ENCODE measurements at regions not wholly inside any gene's neighbourhood (a gene's known extent, or its start where the extent isn't known, plus 50 kb on each side); places are given as distances from the start of the nearest gene placed in this dataset.
"Not testable (repeated sequence)": the region's sequence is repeated elsewhere in the genome, so short reads cannot be mapped to it uniquely, and the experiment has no call there.

DNA sequence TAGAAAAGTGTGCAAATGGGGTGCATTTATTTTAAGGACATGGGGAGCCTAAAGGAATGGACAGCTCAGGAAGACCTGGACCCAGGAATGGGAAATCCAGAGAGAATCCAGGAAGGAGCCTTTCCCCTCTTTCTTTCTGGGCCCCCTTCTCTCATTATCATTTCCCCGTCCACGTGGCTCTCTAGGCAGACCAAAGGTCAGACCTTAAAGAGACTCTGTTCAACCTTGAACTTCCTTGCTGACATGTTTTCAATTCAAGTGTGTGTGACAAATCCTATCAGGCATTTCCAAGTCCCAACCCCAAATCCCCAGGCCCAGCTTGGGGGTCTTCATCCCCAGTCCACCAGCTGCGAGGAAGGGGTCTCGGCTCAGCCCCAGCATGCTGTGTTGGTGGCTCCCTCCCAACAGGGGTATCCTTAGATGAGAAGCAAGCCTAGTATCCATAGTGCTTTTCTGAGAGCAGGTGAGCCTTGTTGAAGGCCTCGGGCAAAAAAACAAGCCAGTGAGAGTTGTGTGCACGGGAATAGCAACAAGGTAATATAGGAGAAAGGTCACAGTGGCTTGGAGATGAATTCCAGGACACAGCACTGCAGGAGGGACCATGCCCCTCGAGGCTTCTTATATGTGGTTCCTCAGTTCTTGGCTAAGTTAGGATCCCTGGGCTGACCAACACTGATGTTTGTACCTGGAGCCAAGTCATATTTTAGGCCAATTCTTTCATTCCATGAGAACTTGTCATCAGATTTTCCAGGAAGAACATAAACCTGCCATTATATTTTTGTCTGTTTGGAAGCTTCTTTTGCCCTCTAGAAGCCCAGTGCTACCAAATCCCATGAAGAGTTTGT, 130.0 kb downstream of the ASB7 start:
- ATAC-seq: peak in 1 of 2 donors; percentile 13
- DNase-seq: no peak
- intact Hi-C loops (cut with DNase I): no loop called here

DNA sequence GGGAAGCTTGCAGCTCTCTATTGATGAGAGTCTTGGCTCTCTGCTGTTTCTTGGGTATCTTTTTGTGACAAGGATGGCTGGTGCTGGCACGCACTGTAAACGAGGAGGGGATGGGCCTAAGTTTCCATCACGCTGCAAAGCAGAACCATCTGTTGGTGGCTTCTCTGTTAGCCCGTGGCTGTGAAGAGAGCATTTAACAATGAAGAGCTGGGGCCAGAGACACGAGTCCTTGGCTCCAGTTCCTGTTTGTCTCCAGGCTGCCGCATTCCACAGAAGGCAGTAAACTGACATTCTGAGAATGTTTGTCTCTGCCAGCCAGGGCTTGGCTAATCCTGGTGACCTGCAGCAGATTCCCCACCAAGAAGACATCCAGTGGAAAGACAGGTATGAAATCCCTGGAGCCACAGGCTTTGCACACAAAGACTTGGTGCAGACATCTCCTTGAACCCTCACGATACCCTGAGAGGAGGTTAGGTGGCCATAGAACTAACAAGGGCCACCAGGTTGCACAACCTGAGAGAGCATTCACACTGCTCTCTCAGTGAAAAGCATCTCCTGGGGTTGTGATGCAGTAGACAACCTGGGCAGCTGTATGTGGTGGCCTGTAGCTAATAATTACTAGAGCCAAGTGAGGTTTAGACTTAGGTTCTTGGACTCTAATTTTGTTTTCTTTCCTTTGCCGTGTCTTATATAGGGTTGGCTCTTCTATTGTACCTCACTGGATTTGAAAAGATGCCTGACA, 130.9 kb downstream of the ASB7 start:
- DNase-seq: no peak
- intact Hi-C loops (cut with DNase I): no loop called here
- peak; percentile 32 to 44 for ATAC-seq

DNA sequence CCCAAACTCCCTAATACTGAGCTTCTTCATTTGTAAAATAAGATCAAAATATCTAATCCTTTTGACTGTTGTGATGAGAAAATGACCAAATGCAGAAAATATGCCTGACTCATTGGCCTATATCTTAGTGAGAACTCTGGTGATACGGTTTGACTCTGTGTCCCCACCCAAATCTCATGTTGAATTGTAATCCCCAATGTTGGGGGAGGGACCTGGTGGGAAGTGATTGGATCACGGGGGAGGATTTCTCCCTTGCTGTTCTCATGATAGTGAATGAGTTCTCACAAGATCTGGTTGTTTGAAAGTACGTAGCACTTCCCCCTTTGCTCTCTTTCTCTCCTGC, 131.4 kb downstream of the ASB7 start:
- peak in 1 of 2 donors; percentile 38 for ATAC-seq
- DNase-seq; intact Hi-C loops (cut with DNase I): not testable (repeated sequence)

DNA sequence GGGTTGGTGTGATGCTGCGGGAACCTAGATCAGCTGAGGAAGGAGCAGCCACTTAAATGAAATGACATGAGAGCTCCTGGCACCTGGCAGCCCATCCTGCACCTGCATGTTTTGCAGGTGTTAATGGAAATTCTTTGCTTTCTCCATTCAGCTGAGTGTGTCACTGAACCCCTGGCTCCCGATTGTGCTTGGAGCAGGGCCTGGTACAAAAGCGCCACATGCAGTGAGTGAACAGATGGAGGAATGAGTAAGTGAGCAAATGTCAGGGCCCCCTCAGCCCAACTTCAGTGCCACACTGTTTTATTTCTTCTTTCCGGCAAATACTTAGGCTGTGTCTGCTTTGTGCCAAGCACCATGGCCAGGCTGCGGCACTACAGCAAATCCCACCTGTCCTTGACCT, 132.2 kb downstream of the ASB7 start:
- intact Hi-C loops (cut with DNase I): no loop called here
- ATAC-seq (no peak), DNase-seq (no peak)

DNA sequence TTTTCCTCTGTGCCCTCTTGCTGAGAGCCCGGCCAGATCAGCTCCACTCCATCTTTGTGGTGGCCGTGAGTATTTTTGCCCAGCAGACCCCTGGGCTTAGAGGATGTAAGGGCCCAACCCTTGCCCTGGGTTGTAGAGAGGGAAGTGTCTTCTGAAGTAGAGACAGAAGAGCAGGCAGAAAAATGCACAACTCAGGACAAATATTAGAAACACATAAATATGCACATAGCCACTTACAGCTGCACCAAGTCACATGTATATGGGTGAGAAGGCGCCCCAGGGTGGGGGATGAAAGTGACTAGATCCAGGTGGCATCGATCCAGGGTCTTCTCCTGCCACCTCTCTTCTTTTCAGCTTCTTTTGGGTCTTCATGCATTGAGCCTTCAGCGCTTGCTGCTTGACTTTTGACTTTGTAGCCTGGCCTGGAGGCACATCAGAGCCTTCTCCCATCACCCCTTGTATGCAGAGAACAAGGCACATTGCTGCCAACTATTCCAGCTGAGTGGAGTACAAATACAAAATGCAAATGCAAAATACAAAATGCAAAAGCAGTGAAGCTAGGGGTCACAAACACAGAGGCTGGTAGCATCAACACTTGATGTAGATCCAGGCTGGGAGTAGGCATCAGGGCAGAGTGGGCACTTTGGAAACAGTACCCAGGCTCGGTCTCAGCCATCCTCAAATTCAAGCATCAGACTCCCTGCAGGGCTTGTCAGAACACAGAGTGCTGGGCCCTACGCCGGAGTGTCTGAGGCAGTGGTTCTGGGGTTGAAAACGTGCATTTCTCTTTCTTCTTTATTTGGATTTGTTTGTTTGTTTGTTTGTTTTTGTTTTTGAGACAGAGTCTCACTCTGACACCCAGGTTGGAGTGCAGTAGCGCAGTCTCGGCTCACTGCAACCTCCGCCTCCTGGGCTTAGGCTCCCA, 133.0 kb downstream of the ASB7 start:
- DNase-seq (no peak), ATAC-seq (no peak)
- intact Hi-C loops (cut with DNase I): no loop called here

- intact Hi-C loops (cut with DNase I): no loop called here
- DNase-seq (no peak), ATAC-seq (no peak)
Observed at GRCh38 chr15:100737214-100737613, 134.8 kb downstream of the ASB7 start.

DNA sequence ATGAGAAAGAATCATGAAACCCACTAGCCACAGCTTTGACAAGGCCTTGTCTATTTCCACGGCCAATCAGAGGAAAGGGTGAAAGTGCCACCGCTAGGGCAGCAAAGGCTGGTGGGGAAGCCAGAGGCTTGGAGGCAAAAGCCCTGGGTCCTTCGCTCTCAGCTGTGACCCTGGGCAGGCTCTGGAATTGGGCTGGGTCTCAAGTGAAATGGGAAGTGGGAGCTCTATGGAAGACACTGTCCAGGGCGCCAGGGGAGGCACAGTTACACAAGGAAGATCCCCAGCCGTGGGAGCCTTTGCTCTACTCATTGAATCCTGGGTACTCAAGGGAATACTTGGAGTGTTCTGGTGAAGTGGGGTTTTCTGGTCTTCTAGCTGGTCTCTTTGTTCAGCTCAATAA, 136.2 kb downstream of the ASB7 start:
- intact Hi-C loops (cut with DNase I): no loop called here
- ATAC-seq (no peak), DNase-seq (no peak)

DNA sequence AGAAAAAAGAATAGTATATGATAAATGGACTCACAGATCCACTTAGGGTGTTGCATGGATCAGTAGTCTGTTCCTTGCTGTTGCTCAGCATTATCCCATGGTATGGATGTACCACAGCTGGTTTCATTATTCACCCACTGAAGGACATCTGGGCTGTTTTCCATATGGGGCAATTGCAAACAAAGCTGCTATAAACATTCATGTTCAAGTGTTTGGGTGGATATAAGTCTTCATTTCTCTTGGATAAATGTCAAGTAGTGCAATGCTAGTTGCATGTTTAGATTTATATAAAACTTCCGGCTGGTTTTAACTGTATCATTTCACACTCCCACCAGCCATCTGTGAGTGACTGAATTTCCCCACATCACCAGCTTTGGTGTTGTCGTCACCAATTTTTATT, 137.7 kb downstream of the ASB7 start:
- ATAC-seq: no peak
- DNase-seq: no peak
- intact Hi-C loops (cut with DNase I): no loop called here

GRCh38 chr15:100751585-100751984, 128.0 kb upstream of the ALDH1A3 start:
- no peak for DNase-seq
- intact Hi-C loops (cut with DNase I): no loop called here
- ATAC-seq: no peak

- intact Hi-C loops (cut with DNase I): no loop called here
- DNase-seq (no peak), ATAC-seq (no peak)
Observed at GRCh38 chr15:100753503-100753902, 126.1 kb upstream of the ALDH1A3 start.

- ATAC-seq: no peak
- intact Hi-C loops (cut with DNase I): no loop called here
Observed at GRCh38 chr15:100757661-100758060, 122.0 kb upstream of the ALDH1A3 start.

DNA sequence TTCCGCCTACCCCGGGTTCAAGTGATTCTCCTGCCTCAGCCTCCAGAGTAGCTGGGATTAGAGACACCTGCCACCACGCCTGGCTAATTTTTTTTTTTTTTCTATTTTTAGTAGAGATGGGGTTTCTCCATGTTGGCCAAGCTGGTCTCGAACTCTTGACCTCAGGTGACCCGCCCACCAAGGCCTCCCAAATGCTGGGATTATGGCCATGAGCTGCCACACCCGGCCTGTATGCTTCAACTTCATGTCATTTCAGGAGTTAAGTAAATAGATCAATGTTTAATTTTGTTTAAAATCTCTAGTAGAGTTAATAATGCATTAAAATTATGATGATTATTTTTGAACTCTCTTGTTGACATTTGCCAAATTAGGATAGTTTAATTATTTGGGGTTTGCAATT, 121.1 kb upstream of the ALDH1A3 start:
- ATAC-seq: no peak
- DNase-seq: no peak
- intact Hi-C loops (cut with DNase I): no loop called here

More at GRCh38 chr15:100757661-100758060, 122.0 kb upstream of the ALDH1A3 start:
- no peak for DNase-seq

GRCh38 chr15:100759106-100759505, 120.5 kb upstream of the ALDH1A3 start:
- intact Hi-C loops (cut with DNase I): no loop called here
- ATAC-seq (peak in 1 of 2 donors; percentile 78), DNase-seq (no peak)

DNA sequence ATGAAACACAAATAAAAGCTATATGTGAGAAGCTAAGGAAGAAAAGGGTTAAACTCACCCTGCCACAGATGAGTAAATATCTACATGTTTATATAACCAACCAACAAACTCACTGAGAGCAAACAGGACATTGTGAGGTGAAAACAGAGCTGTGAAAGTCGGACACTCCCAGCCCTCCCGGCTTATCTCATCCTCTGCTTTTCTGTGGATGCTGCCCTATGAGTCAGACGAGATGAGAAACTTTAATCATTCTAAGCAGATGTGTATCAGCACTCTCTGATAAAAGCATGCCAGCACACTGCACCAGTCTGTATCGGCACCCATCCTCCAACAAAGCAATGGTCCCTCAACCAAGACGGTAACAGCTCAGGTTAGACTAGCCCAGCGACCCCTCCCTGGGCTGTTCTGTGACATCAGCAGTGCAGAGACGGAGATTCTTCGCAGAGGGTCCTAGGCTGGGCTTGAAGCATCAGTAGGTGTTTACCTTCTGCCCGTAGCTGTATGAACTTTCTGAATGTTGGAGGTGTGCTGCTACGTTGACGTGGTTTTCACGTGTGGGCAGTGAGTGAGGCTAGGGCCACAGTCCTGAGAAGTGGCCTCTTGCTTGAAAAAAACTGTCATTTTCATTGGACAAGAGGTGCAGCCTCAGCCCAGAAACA, 119.8 kb upstream of the ALDH1A3 start:
- intact Hi-C loops (cut with DNase I): no loop called here
- ATAC-seq (peak in 1 of 2 donors; percentile 89), DNase-seq (no peak)

- no peak for ATAC-seq
- intact Hi-C loops (cut with DNase I): no loop called here
- no peak for DNase-seq
Observed at GRCh38 chr15:100760357-100760903, 119.2 kb upstream of the ALDH1A3 start.

- intact Hi-C loops (cut with DNase I): no loop called here
- ATAC-seq (no peak), DNase-seq (no peak)
Observed at GRCh38 chr15:100761290-100761935, 118.2 kb upstream of the ALDH1A3 start.

DNA sequence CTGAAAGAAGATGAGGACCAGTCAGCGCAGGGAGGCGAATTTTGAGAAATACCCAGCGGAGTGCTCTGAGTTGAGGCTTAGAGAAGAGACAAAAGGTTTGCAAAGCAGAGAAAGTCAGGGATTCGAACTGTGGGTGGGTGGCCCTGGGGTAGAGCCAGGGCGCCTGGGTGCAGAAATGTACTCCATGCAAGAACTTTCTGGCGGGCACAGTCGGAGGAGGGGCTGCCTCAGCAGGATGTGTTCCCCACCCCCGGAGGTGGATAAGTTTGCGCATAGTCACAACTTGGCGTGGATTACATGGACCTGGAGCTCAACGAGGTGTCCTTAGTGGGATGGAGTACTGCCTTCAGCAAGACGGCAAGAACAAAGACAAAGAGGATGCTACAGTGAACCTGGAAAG, 117.3 kb upstream of the ALDH1A3 start:
- intact Hi-C loops (cut with DNase I): no loop called here
- ATAC-seq (no peak), DNase-seq (no peak)
